ENCODE measurements at regions not wholly inside any gene's neighbourhood (a gene's known extent, or its start where the extent isn't known, plus 50 kb on each side); places are given as distances from the start of the nearest gene placed in this dataset.

DNA sequence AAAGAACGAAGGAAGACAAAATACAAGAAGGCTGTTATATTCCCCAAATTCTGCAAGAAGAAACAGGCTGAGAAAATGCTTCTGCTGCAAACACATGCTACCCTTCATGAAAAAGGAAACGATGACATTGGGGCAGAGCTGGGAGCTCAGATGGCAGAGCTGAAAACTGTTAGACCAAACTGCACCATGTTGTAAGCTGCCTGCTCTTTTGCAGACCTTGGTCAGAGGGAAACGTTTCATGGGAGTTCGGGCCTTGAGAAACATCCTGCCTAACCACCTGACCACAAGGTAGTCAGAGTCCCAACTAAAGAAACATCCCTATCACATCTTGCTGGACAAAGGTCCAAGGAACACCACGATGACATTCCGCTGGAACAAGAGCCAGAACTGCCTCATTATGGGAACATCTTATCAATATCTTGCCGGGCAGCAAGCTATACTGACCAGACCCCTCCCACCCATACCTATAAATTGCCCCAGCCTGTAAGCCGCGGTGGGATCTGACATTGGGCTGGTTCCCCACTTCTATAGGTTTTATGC is 110.7 kb upstream of the CTSC start:
- DNase-seq: no peak

DNA sequence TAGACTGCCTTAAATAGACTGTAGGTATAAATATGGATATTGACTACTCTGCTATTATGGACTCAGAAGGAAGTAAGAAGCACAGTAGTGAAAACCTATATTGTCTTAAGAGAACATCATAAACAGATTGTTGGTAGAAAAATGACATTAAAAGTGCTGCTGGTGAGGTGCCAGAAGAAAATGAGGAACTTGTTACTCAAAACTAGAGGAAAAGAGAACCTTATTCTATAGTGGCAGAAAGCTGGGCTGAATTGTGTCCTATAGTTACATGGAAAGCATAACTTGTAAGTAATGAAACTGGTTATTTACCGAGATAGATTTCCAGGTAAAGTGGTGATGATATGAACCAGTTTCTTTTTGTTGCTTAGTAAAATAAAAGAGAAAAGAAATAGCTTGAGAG is 109.7 kb upstream of the CTSC start:
- DNase-seq: no peak

DNA sequence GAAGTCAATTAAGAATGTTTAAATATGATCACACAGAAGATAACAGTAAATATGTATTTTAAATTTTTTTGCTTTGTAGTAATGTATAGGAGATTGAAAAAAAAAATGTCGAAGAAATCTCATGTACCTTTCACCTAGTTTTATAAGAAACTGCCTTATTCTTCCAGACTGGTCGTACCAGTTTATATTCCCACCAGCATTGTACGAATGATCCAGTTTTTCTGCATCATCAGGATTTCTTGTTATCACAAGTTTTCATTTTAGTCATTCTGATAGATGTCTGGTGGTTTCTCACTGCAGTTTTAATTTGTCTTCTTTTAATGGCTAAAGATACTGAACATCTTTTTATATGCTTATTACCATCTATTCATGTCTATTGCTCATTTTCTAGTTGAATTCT is 101.8 kb upstream of the CTSC start:
- DNase-seq: no peak

DNA sequence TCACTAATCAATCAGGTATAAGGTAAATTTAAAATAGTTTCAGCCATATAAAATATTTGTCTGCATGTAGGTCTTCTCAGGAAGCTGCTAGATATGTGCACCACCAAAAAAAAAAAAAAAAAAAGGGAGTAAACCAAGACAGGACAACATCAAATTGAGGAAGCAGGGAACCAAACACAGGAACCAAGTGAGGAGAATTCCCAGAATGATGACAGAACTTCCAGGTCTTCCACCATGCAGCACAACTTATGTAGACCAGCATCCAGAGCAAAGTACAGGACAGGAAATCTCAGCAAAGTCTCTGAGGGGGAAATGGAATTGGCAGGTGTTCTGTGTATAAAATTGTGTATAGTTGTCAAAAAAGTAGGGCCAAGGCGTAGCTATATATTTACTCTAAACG is 101.2 kb upstream of the CTSC start:
- no peak for DNase-seq

DNA sequence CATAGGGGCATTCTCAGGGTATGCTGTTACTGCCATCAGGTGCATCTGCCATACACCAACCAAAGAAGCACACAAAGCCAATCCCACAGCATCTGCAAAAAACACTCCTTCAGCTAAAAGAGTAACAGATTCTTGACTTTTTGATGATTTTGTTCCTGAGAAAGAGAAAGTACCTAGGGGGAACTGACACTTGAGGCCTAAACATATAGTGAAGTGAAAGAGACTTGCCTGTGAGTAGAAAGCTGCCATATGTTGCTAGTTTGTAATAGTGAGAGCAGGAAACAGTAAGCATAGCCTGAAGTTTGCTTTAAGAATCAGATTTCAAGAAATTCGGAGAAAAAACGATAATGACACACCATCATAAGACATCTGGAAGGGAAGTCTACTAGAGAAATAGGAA is 97.9 kb upstream of the CTSC start:
- DNase-seq: no peak

DNA sequence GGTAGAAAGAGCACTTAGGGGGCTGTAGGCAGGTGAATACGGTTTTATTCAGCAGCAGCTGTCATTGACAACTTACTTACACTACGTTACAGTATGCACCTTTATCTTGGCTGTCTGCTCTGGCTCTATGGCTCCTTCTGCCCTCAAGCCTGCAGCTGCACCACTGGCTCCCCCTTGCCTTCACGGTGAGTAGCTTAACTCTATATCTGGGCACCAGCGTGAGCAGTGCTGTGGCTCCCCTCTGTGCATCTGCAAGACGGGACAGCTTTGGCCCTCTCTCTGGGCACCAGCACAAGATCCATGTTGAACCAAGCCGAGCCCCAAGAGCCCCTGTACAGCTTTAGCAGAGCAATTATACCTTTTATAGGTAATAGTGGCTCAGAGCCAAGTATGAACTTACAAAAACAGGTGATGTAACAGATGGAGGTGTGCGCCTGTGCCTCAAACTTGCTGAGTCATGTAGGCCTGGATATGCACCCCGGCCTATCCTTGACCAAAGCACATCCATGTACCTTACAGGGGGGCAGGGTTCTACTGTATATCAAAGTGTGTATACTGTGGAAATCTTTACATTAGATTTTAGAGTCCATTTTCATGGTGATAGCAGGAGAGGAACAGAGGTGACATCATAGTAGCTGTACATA is 96.9 kb upstream of the CTSC start:
- peak; percentile 47 for DNase-seq

DNA sequence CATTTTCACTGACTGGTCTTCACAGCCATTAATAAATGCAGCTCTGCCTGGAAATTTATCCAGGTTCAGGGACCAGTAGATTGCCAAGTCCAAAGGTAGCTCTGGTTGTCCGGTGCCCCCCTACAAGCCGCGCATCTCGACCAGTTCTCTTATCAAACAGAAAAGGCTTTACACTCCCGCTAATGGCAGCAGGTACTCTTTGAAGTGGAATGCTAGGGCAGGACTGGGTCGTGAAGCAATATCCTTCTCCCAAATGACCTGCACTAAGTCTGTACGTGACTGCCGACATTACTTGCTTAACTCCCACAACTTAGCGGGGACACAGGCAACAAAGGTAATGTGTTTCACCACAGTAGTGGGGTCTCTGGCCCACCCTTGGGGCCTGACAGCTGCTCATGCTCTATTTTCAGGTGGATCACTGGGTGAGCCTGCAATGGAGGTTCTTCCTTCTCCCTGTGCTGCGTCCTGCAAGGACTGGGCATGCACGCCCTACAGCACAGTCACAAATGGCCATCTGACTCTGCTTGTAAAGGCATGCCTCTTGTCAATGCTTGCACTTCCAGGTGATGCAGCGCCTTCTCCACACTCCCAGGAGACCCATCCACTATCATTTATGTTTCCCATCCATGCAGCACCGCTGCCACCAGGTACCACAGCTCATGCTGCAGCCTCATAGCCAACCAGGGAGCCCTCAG is 96.1 kb upstream of the CTSC start:
- no peak for DNase-seq

DNA sequence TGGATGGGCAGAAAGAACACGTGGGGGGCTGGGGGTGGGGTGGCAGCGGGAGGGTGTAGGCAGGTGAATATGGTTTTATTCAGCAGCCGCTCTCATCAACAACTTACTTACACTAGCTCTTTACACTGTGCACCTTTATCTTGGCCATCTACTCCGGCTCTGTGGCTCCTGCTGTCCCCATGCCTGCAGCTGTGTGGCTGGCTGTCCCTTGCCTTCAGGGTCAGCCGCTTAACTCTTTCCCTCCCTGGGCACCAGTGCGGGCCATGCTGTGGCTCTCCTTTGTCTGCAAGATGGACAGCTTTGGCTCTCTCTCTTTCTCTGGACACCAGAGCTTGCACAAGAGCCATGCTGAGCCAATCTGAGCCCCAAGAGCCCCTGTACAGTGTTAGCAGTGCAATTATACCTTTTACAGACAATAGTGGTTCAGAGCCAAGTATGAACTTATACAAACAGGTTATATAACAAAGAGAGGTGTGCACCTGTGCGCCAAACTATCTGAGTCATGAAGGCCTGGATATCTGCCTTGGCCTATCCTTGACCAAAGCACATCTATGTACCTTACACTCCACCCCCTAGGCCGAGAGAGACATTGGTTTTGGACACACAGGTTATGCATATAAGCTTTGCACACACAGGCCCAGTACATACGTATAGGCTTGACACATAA is 94.3 kb upstream of the CTSC start:
- DNase-seq: peak; percentile 5

DNA sequence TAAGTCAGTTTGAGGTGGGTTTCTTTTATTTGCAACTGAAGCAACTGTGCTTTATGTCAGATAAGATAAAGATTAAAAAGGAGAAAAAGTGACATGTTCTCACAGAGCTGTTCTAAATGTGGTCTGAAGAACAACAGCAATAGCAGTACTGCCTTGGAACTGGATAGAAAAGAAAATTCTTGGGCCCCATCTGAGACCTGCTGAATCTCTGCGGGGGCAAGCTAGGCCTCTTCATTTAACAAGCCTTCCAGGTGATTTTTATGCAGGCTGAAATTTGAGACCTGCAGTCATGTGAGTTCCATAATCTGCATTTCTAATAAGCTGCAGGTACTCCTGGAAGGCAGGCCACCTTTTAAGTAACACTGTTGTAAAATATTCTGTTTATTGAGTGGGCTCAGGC is 91.4 kb upstream of the CTSC start:
- peak; percentile 18 for DNase-seq

DNA sequence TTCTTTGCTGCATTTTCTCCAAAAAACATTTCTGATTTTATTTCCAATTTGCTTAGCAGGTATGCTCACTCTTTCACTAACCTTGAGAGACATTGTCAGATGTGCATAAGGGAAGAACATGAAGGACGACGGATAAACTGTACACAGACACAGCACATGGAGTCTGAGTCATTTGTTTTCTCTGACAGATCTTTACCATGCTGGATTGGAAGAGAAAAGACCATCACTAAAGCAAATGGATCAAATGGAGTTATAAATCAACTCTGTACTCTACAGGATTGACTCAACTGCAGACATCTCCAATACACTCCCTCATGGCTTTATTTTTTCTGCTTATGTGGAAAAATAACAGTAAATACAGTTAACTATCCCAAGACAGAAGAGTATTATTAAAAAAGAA is 90.2 kb upstream of the CTSC start:
- DNase-seq: no peak

DNA sequence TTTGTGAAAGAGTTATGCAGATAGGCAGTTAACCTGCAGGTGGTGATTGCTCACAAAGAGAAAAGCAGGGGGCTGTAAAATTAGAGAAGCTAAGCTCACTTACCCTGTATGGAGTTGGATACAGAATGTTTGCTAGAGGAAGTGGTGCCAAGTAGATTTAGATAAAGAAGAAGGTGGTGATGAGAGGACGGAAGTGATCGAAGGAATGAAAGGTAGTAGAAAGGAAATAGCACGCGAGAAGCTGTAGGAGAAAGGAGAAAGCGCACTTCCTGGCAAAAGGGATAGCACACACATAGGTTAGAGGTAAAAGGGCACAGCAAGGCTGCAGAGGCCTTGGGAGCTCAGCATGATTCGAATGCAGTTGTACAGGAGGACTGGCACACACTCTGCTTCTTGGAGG is 87.3 kb upstream of the CTSC start:
- DNase-seq: no peak

DNA sequence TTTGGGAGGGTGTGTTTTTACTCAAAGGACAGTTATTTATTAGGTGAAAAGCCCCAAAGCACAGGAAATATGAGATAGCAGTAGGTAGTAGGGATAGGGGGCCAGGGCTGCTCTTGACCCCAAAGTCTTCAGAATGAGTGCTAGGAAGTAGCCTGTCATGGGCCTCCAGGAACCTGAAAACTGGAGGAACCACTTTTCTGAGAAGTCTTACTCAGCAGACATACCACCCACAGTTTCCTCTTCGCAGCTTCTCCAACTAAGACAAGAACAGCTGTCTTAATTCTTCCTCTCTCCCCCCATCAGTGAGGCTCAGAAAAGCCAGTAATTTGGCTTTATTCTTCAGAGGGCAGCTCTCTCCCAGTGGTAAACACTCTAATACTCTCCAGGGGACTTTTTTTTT is 84.0 kb upstream of the CTSC start:
- DNase-seq: no peak

DNA sequence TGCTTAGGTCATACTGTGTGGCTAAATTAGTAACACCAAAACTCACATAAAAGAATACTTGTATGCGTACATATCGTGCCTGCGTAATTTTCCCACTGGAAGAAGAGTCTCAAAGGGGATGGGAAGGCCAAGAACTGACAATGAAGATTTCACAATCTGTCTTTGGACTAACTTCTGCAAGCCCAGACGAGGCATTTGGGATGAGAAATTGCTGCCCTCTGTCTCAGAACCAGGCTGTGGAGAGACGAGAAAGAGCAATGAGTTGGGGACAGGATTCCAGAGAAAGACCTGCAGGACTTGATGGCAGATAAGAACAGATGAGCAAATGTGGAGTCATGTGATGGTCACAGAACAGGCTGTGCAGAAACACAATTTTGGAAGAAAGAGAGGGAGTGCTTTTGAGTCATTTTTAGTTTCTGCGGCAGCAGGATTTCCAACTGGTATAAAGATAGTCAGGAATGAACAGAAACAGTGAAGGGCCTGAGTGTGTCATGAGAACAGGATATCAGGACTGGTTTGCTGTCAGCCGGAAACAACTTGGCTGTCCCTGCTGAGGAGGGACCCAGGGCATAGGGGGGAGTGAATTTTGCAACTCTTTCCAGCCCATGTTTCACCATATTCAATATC is 82.7 kb upstream of the CTSC start:
- no peak for DNase-seq

DNA sequence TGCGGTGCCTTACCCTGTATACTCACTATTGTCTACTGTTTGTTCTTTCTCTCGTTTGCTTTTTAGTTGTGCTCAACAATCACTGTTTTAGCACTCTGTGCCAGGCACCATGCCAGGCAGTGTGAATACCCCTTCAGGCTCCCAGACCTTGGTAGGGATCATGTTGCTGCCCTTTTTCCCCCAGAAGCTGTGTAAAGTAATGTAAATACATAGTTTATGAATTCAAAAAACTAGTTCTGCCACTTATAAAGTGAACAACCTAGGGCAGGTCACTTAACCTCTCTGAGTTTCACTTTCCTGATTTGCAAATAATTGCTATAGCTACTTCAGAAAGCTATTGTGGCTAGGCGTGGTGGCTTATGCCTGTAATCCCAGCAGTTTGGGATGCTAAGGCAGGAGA is 81.0 kb upstream of the CTSC start:
- peak; percentile 72 for DNase-seq

DNA sequence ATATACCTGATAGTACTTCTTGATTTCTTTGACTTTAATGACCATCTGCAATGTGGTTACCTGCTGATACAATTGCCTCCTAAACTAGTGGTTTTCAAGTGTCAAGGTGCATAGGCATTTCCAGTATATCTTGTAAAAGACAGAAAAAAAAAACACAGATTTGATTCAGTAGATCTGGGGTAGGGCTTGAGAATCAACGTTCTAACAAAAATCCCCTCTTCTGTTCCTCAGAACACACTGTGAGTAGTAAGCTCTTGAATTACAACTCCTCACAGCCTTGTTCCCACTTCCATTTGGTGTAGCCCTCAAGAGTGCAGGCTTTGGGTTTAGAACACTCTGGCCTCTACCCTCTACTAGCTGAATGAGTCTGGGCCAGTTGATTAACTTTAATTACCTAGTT is 78.0 kb upstream of the CTSC start:
- DNase-seq: no peak

DNA sequence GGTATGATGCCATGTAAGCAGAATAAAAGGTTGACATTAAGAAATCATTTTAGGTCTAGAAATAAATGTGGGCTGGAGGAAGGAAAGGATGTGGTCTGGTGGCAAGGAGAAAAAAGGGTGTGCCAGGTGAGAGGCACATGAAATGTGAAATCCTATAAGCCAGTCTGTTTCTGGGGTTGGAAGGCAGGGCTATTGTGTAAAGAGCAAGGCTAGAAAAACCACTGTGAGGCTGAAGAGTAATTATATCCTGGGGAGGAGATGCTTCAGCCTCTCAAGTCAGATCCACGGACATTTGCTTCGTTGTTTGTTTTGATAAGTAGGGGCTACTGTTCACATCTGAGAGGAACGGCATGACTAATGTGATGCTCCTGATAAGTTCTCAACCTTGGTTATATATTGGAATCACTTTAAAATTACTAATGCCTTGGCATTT is 77.5 kb upstream of the CTSC start:
- DNase-seq: peak; percentile 13

DNA sequence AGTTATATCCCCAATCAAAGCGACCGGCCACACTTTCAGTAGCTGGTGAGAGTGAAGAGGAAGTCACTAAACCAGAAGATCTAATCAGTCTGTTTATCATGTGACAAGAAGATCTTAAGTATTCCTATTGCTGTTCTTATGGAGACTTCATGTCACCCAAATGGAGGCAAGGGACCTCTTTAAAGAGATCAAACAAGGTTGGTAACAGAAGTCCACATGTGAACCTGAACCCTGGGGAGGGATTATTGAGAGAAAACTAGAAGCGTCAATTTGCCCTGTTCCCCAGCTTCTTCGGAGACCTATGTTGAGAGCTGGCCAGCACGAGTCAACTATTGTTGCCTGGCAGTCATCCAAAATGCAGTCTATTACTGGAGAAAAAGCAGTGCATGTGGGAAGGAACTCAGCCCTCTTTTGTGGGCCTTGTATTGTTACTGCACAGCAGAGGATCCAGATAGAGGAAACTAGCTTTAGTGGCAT is 76.9 kb upstream of the CTSC start:
- peak; percentile 84 for DNase-seq

DNA sequence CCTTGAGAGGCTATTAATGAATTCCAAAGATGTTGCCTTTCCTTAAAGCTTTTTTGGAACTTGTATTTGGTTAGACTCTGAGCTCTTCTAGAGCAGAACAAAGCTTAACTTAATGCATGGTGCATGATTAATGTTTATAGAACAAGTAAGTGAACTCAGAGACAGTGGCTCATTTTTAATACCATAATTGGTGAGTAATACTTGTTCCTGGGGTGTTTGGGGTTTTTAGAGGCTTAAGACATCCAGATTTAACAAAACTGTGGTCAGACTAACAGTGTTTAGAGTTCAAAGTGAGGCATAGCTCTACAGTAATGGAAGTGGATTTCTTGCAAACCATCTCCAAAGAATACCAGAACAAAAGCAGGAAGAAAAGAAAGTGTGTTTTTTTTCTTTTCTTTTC is 73.7 kb upstream of the CTSC start:
- DNase-seq: no peak

DNA sequence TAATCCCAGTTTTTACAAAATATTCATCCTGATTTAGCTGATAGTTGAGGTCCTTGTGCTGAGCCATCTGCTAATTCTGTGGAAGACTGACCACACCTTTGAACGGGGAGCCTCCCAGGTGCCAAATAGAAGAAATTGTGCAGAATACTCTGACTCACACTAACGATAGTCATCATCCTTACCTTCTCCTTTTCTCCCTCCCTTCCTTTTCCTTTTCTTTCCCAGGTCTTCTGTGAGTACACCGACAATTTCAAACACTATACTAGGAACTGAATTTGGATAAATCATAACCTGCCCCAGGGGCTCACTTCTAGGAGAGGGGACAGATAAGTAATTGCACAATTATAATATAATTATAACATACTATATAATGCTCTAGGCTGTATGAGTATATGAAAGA is 73.1 kb upstream of the CTSC start:
- DNase-seq: no peak

DNA sequence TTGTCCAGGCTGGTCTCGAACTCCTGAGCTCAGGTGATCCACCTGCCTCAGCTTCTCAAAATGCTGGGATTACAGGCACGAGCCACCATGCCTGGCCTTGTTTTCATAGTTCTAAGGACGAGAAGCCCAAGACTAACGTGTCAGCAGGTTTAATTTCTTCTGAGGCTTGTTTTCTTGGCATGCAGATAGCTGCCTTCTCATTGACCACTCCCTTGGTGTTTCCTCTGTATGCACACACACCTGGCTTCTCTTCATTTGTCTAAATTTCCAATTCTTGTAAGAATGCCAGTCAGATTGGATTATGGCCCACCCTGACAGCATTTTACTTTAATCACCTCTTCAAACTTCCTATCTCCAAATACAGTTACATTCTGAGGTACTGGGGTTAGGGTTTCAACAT is 72.5 kb upstream of the CTSC start:
- no peak for DNase-seq

DNA sequence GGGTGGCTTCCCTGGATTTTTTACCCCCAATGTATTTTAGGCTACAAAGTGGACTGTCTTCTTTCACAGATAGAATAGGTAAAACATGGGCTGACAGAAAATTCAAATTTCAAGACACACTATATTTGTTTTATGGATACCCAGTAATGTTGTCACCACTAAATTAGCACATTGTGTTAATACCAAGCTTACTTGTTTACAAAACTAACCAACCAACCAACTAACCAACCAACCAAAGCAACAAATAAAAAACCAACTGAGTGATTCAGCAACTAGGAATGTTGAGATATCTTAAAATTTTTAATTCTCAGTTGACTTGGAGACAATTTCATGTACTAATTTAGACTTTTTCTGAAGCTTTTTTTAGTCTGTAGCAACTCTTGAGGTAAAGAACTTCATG is 69.3 kb upstream of the CTSC start:
- DNase-seq: no peak

DNA sequence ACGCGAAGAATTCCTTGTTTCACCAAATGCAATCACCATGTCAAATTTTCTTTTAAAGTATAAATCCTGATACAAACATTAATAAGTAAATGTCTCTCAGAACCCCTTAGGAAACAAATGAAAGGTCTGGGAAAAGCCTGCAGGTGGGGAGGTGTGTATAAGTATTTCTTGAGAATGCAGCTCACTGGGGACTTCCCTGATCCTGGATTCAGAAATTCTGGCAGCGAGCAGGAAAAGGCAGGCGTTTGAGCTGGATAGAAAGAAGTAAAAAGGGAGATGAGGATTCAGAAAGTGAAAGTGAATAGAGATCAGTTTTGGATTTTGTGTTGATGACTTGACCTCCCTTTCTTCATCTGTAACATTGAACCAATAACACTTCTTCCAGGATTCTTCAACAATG is 68.3 kb upstream of the CTSC start:
- no peak for DNase-seq

DNA sequence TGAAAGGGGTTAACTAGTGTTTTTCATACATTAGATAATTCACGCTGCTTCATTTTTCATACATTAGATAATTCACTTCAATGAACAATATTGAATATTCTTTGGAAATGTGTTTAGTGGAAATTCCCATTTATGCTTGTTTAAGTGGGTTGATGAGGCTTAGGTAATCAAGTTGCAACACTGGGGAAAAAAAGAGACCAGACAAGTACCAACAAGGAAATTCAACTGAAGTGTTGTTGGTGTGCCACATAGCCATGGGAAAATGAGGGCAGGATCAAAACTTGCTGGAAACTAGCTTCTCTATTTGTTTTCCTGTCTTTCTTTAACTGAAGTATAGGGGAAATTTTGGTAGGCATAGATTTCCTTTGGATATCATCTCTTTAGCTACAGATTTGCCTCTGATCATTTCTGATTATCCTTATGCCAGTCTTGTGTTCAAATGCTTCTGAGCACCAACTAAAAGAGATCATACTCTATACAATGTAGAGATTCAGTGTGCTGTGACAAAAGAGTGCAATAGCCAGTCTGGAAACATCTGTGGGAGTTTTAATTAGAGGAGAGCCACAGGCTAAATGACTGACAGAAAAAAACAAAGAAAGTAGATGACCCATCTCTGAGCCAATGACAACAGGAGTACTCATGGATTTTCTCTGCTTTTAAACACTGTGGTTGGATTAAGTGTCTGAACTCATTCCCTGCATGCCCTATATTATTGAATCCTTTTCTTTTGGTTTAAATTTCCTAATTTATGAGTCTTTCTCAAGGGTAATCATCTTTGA is 67.6 kb upstream of the CTSC start:
- DNase-seq: no peak

Data from NCI-H1105 treated with DMSO at 0.1 percent for 48 hours (cell line).